GM19035 (cell line): ENCODE measurements at regions not wholly inside any gene's neighbourhood (a gene's known extent, or its start where the extent isn't known, plus 50 kb on each side); places are given as distances from the start of the nearest gene placed in this dataset.

Source experiments
- ATAC-seq: cut with Tn5 transposase; IDR thresholded peaks from one replicate; pipeline ENCODE4 v1.9.1; 2021; ENCODE audit not compliant: unreplicated experiment

DNA sequence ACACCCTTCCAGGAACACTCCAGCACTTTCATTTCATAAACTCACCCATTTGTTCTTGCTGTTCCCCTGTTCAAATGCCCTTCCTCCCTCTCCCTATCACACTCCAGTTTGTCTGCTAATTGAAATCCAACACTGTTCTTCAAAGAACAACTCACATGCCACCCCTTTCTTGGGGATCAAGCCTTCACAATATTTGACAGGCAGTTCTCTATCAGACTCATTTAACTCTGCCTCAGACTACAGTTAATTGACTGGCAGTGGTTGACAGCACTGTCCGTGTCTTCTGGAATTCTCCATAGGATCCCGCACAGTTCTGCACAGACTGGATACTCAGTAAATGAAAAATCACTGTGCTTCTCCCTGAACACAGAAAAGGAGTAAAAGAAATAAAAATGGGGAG lies 87.8 kb downstream of the PMP22 start:
- ATAC-seq: no peak

DNA sequence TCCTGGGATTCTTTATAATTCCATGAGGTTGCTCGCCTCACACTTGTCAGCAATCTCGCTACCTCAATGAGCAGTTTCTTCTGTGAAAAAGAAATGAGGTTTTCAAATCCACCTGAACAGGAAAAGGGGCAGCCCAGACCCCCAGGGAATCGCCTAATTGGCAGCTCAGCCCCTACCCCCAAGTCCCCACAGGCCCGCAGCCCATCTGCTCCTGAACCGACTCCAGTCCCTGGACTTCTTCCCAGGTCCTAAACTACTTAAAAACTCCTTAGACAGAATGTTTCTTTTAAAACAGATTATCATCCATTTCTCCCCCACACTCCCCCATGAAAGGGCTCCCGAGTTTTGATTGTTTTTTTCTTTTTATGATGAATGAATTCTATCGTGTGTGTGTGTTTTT lies 89.8 kb downstream of the PMP22 start:
- ATAC-seq: no peak

DNA sequence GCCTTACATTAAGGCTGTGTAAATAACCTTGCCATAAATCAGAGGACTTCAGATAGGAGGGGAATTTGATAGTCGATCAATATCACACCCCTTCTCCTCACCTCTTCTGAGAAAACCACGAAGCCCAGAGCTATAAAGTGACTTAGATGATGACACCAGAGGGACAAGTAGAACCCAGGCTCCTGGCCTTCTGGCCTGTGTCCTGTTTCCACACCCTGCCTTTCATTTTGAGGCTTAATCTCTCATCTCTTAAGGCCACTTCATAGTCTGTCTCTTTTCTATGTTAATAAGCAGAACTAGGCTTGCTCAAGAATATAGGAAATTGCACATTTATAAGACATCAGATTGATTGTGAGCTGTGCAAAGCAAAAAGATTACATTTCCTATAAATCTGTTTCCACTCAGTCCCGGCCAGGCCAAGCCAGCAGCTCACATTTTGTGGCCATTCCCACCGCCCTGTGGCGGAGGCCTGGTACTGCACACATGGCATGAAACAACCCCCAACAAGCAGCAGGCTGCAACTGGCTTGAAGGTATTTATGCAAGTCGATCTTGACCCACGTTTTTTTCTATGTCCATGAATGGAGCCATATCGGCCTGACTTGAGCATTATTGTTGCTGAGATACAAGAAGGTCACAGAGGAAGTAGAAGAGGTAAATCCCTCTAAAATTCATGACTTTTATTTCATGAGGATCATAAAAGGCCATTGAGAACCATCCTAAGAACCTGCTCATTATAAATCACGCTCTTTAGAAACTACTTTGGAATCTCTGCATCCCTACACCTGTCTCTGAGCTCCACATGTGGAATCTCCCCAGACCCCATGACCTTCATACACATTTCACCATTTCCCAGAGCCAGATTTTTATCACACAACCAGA lies 93.7 kb downstream of the PMP22 start:
- ATAC-seq: no peak

DNA sequence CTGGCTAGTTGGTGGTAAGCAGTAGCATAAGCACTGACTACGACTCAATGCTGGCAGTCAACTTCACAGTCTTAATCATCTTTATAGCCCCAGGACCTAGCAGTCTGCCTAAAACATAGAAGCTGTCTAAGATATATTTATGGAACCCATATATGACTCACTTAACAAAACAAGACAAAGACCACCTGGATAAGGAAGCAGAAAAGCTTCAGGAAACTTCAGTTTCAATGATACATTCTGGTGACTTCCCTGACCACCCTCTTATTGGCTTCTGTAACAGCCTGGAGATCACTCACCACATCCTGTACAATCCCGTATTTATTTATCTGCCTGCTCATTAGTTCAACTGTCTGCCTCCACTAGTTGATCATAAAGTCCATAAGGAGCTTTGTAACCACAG lies 95.5 kb downstream of the PMP22 start:
- no peak for ATAC-seq

DNA sequence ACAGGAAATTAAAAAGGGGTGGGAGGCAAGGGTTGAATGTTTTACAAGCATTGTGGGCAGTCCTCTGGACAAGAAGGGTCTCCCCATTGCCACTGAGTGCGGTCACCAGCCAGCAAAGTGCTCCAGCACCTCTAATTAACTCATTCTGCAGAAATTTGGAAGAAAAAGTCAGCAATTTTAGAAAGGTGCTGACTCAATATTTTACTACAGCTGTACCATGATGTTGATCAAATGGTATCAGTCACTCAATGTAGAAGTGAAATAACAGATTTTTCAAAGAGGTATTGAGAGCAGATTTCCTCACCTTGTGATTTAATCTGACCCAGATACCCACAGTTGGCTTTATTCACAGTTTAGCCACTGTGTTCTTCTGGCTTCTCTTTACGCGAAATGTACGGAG lies 96.7 kb downstream of the PMP22 start:
- ATAC-seq: no peak

DNA sequence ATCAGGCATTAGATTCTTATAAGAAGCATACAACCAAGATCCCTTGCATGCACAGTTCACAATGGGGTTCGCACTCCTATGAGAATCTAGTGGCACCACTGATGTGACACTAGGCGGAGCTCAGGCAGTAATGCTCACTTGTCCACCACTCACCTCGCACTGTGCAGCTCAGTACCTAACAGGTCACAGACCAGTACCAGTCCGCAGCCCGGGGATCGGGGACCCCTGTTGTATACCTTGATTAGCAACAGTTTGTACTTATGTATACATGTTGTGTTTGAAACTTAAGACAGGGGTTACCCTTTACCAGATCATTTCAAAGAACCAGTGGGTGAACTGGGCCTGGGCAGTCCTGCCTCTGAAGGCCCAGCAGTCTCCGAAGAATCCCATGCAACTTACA lies 103.7 kb downstream of the PMP22 start:
- no peak for ATAC-seq

DNA sequence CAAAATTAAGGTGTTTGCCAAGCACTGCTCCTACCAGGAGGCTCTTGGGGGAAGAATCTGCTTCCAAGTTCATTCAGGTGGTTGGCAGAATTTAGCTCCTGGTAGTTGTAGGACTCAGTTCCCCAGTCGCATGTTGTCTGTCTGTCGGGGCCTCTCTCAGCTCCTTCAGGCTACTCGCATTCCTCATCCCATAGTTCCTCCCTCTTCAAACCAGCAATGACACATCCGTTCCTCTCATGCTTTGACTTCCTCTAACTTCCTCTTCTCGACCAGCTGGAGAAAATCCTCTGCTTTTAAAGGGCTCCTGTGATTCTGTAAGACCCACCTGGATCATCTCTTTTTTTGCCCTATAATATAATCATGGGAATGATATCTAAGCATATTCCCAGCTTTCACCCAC lies 108.1 kb downstream of the PMP22 start:
- no peak for ATAC-seq

DNA sequence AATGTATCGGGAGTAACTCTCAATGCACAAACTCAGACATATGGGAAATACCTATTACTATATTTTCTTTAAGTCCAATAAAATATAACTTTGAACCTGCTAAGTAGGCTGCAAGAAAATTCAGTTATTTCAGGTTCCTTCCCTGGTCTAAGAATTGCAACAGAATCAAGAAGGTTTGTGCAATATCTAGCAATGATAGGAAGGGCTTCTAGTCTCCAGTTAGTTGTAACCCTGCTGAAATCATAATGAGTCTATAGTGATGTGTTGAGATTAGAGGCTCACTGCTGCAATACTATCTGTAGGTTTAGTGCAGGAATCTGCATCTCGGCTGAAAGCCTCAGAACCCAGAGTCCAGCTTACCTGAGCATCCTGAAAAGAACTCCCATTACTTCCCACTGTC lies 110.5 kb downstream of the PMP22 start:
- no peak for ATAC-seq

DNA sequence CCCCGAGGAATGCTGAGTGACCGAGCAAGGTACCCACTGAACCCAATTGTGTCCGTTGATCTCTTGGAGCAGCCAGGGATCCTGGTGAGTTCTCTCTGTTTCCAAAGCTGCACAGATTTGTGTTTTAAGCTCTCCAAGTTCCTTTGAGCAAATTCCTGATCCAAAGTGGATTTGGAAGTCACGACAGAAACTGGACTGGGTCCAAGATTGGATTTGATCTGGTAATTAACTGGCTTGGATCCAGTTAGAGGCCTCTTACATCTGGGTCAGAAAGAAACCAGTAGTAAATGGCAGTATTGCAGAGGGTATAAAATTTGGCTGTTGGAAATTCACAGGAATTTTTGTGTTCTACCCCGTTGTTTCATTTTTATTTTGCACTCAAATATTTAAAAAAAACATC lies 119.5 kb downstream of the PMP22 start:
- no peak for ATAC-seq

DNA sequence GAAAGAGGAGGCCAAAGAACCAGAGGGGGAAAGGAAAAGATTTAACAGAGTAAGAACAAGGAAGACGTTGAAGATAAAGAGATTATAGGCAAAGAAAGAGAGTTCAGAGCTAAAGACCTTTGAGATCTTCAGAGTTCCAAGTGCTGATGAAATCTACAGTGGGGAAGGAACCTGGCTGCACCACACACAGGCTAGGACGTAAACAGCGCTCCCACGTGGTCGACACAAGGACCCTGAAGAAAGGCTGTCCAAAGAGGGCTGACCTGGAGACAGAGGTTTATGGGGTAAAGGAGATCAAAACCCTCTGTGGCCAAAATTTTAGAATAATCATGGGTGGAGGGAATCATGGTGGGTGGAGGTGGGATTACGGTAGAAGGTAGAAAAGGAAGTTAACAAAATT lies 121.6 kb downstream of the PMP22 start:
- ATAC-seq: no peak

DNA sequence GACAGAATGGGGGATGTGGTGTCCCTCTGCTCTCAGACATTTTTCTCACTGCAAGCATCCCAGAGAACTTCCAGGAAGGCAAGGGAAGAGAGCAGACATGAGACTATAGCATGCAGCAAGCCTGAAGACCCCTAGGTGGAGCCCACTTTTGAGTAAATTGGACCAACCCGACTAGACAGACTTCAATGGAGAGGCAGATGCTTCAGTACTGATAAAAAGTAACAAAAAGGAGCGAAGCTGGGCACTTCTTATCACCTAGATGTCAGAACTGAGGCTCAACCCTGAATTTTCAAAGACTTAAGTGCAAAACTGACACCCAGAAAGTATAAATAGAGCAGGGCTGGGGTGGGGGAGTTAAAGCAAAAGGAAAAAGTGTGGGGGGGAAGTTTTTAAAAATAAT lies 130.8 kb downstream of the PMP22 start:
- no peak for ATAC-seq

DNA sequence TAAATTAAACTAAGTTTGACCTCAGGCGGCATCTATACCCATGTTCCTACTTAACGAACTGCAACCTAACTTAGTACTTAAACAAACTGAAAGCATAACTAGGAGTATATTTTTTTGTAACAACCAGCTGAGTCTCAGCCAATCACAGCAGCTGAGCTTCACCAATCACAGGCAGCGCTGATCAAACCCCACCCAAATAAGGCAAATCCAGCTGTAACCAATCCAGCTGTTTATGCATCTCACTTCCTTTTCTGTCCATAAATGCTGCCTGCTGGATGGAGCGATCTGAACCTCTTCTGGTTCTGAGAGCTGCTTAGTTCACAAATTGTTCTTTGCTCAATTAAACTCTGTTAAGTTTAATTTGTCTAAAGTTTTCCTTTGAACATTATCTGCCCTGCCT lies 131.3 kb downstream of the PMP22 start:
- ATAC-seq: no peak

DNA sequence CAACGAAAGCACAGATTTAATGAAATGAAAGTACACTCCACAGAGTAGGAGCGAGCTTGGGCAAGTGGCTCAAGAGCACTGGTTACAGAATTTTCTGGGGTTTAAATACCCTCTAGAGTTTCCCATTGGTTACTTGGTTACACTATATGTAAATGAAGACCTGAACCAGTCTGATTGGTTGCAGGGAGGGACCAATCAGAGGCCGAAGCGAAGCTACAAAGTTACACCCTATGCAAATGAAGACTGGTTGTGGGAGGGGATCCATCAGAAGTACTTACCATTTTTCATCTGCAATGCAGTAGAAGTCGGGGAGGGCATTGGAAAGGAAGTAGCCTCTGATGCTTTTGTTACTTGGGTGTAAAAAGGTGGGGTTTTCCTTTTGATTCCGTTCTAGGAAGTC lies 132.0 kb downstream of the PMP22 start:
- ATAC-seq: no peak

DNA sequence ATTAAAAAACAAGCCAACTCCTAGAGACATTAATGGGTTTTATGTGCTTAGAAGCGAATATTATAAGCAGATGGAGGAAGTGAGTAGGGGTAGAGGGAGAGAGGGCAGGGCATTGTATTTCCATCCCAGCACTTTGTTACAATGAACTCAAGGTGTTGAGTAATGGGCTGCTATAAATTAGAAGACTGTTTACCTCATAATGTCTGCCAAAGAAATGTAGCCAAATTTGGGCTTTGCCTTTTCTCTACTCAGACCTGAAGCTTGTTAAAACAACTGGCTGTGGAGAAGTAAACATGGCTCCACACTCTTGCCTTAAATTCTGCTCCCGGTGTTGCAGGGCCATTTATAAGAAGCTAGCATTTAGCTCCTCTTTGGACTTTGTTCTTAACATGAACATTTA lies 134.7 kb downstream of the PMP22 start:
- no peak for ATAC-seq

DNA sequence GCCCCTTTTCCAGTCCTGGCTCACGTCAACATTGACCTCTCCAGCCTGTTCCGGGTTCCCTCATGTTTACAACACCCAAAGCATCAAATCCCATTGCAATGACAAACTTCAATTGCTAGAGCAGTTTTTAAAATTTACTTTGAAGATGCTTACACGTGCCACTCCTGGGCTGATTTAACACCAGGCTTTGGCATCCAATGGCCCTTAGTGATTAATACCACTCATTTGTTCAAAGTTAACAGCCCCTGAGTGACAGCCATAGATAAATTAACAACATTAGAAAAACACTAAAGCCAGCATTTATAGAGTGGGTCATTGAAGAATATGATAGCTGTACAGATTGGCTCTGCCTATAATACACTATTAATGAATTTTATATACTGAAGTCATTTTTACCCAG lies 135.1 kb downstream of the PMP22 start:
- ATAC-seq: no peak

DNA sequence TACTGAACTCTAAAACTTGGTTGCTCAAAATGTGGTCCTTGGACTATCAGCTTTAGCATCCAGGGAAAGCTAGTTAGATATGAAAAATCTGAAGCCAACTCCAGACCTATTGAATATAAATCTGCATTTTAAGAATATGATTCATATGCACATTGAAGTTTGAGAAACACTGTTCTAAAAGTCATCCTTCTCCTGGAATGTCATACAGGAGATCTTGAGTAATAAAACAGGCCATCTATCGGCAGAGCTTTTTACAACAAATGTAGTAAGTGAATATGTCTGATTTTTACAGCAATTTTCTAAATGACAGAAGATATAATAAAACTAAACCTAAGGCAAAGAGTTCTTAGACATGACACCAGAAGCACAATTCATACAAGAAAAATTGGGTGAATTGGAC lies 140.4 kb downstream of the PMP22 start:
- no peak for ATAC-seq

DNA sequence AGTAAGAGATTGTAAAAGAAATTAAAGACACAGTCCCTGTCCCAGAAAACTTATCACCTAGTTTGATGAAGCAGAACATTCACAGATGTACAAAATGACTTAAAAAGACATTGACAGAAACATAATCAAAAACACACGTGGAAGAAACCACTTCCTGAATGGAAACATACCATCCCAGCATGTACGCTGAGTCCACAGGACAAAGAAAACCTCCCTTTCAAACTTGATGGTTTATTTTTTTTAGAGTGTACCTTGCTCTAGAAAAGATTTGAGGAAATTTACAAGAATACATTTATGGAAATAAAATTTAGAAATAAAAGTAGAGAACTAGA lies 140.9 kb downstream of the PMP22 start:
- no peak for ATAC-seq

DNA sequence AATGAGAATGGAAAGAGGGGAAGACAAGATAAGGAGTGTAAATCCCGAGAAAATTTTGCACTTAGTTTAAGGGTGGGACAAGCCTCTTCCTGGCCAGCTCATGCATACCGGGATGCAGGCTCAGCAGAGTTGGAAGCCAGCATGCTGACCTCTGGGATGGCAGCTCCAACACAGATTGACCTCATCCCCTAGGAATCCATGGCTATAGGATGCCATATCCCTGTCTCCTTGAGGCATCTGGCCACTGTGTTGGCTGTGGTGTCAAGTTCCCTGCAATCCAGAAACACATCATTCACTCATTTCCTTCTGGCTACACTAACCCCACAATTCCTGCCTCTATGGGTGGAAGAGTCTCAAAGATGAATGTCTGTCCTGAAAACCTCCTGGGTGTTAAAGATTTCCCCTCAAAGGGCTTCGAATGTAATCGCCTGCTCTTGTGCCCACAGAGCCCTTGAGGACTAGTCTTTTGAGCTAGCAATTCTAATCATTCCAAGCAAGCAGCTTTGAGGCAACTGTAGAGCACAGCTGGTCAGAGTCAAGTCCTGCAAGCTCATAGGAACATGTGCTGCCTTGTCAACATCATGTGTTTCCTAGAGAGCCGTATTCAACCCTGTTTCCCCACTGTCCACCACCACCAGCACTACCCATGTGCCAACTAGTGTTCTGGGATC lies 141.4 kb downstream of the PMP22 start:
- no peak for ATAC-seq

DNA sequence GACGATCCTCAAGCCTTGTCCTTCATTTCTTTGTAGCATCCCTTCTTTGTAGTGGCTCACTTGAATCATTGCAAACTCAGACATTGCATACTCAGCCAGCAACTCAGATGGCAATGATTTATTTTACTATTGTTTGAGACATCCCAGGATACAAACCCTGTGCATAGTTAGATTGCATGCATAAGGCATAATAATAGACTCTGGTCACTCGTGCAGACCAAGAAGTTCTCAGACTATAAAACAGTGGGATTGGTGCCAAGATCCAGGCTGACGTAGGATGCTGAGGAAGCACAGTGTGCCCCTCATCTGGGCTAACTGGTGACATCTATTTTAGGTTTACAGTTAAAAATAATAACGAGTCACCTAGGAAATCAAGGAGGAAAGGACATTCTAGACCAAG lies 142.3 kb downstream of the PMP22 start:
- ATAC-seq: no peak

DNA sequence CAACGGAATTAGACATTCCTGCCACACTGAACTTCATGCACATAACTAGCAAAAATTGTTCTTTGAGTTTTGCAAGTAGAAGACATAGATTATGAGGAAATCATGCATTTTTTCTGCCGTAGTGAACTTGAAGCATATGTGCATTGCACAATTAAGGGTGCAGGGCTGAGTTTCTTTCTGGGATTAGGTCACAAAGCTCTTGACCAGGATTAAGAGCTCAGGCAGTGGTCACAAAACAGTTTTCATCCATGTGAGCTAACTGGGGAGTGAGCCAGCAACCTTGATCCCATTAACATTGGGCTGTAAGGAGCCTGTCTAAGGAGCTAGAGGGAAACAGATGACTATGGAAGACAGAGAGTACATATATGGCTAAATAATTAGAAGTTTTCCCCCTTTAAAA lies 143.7 kb downstream of the PMP22 start:
- ATAC-seq: no peak

DNA sequence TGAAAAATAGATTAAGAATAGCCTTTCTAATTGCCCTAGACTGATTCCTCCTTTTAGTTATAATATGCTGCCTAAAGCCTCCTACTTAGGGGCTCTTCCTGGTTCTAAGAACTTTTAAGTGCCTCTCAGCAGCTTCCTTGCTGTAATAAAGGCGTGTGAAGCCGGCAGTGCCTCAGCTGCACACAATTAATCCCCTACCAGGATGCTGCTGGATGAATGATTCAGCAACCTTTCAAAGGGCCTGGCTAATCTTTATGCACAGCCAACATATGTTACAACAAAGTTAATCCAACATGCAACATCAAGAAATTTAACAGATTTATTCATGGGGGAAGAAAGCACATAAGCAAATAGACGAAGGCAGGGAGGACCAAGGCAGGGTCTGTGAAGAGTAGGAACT lies 145.2 kb downstream of the PMP22 start:
- no peak for ATAC-seq

DNA sequence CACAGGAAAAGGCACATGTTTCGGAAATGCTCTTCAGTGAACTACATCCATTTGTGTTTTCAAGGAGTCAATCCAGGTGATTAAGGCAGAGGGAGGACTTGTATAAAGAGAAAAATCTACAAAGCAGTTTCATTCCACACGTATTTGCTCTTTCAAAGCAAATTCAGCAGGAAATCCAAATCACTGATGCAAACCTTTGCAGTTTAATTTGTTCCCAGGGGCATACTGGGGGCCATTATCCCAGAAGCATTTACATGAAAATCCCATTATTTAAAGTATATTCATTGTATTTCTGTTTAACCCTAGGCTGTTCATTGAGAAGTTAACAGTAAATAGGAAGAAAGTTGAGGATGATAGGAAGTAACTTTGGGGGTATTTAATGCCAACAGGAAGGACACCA lies 147.9 kb downstream of the PMP22 start:
- ATAC-seq: no peak
